HEK293 (cell line): ENCODE measurements at regions not wholly inside any gene's neighbourhood (a gene's known extent, or its start where the extent isn't known, plus 50 kb on each side); places are given as distances from the start of the nearest gene placed in this dataset.

Experiments
- CTCF ChIA-PET: fragments of 350-600 bp; formaldehyde crosslinking; extraction: SDS; loops from one replicate; lab custom pipeline; 2021; ENCODE audit warnings: antibody characterized with exemption; lab: Yijun Ruan, JAX
- POLR2A ChIA-PET: fragments of 300-600 bp; formaldehyde crosslinking; extraction: SDS; loops from one replicate; lab custom pipeline; 2020; ENCODE audit warnings: antibody characterized with exemption, inconsistent platforms; lab: Yijun Ruan, JAX
- H3K27ac ChIP-seq: fragments of 200-500 bp; sonication (Bioruptor generic); 2 replicates; pipeline ENCODE4 v1.5.1; 2014; ENCODE audit warnings: low read depth, low read length, control low read depth, inconsistent platforms; ENCODE audit errors: extremely low read depth
- H3K36me3 ChIP-seq, 2 experiments: fragments of 200-500 bp in 1 of 2; sonication (Bioruptor generic) in 1 of 2; 1 replicate in 1 of 2; 2 replicates in 1 of 2; pipeline ENCODE4 v1.5.1; 2014 to 2017; ENCODE audit warnings: inconsistent platforms in 2 of 2, low read length in 2 of 2; ENCODE audit not compliant: control insufficient read depth in 2 of 2, insufficient read depth in 1 of 2
- H3K4me1 ChIP-seq: fragments of 200-500 bp; sonication (Bioruptor generic); 2 replicates; pipeline ENCODE4 v1.5.1; 2014; ENCODE audit warnings: mild to moderate bottlenecking, low read length, inconsistent platforms; ENCODE audit not compliant: control insufficient read depth, insufficient read depth
- H3K4me3 ChIP-seq: 2 replicates; pipeline ENCODE4 v1.5.1; 2011; ENCODE audit warnings: low read depth, mild to moderate bottlenecking, control low read depth, low read length, moderate library complexity
- H3K9me3 ChIP-seq: fragments of 200-500 bp; sonication (Bioruptor generic); 2 replicates; pipeline ENCODE4 v1.5.1; 2014; ENCODE audit warnings: low read depth, low read length, inconsistent platforms; ENCODE audit not compliant: control insufficient read depth, insufficient read depth
- HOXA7 ChIP-seq: sonication (generic); formaldehyde crosslinking; IDR thresholded peaks from 2 replicates; pipeline ENCODE4 v1.8.1; 2022; ENCODE audit warnings: missing genetic modification reagents, borderline replicate concordance
- PRDM10 ChIP-seq: fragments of 450-650 bp; formaldehyde crosslinking; IDR thresholded peaks from 2 replicates; pipeline ENCODE4 v1.5.1; 2016; ENCODE audit warnings: missing biosample characterization, missing genetic modification characterization
- SCRT1 ChIP-seq: fragments of 450-650 bp; formaldehyde crosslinking; IDR thresholded peaks from 2 replicates; pipeline ENCODE4 v1.5.1; 2016; ENCODE audit warnings: missing biosample characterization, missing genetic modification characterization, borderline replicate concordance
- ZBTB8A ChIP-seq: fragments of 450-650 bp; formaldehyde crosslinking; IDR thresholded peaks from 2 replicates; pipeline ENCODE4 v1.5.1; 2016; ENCODE audit warnings: missing biosample characterization, missing genetic modification characterization
- ZNF138 ChIP-seq: fragments of 450-650 bp; formaldehyde crosslinking; IDR thresholded peaks from 2 replicates; pipeline ENCODE4 v1.5.1; 2016; ENCODE audit warnings: missing biosample characterization, missing genetic modification characterization, borderline replicate concordance
- ZNF155 ChIP-seq: fragments of 450-650 bp; formaldehyde crosslinking; IDR thresholded peaks from 2 replicates; pipeline ENCODE4 v1.5.1; 2016; ENCODE audit warnings: missing biosample characterization, missing genetic modification characterization
- ZNF184 ChIP-seq: fragments of 450-650 bp; IDR thresholded peaks from 2 replicates; pipeline ENCODE4 v1.5.1; 2018; ENCODE audit warnings: missing biosample characterization, mild to moderate bottlenecking, missing genetic modification characterization
- ZNF24 ChIP-seq: fragments of 450-650 bp; formaldehyde crosslinking; IDR thresholded peaks from 2 replicates; pipeline ENCODE4 v1.5.1; 2016; ENCODE audit warnings: missing biosample characterization, missing genetic modification characterization
- ZNF426 ChIP-seq: fragments of 450-650 bp; formaldehyde crosslinking; IDR thresholded peaks from 2 replicates; pipeline ENCODE4 v1.5.1; 2017; ENCODE audit warnings: missing biosample characterization, missing genetic modification characterization, mild to moderate bottlenecking, inconsistent platforms, moderate library complexity
- ZNF549 ChIP-seq: fragments of 450-650 bp; IDR thresholded peaks from 2 replicates; pipeline ENCODE4 v1.5.1; 2018; ENCODE audit warnings: missing biosample characterization, missing genetic modification characterization, mild to moderate bottlenecking, inconsistent platforms, moderate library complexity
- ZNF660 ChIP-seq: fragments of 450-650 bp; IDR thresholded peaks from 2 replicates; pipeline ENCODE4 v1.5.1; 2018; ENCODE audit warnings: missing biosample characterization, mild to moderate bottlenecking, missing genetic modification characterization
- ZNF692 ChIP-seq: fragments of 450-650 bp; formaldehyde crosslinking; IDR thresholded peaks from 2 replicates; pipeline ENCODE4 v1.5.1; 2016; ENCODE audit warnings: missing biosample characterization, missing genetic modification characterization
- ZNF701 ChIP-seq: fragments of 450-650 bp; formaldehyde crosslinking; IDR thresholded peaks from 2 replicates; pipeline ENCODE4 v1.5.1; 2016; ENCODE audit warnings: missing biosample characterization, missing genetic modification characterization
- ZNF777 ChIP-seq: fragments of 450-650 bp; formaldehyde crosslinking; IDR thresholded peaks from 2 replicates; pipeline ENCODE4 v1.5.1; 2017; ENCODE audit warnings: missing biosample characterization, missing genetic modification characterization, borderline replicate concordance
- TF ChIP-seq, protein P1 (sequence below): IDR thresholded peaks from 2 replicates; pipeline ENCODE4 v1.6.1; 2011; ENCODE audit warnings: mild to moderate bottlenecking, low read depth, low read length, borderline replicate concordance
- TF ChIP-seq, protein P2 (sequence below): fragments of 450-650 bp; formaldehyde crosslinking; IDR thresholded peaks from 2 replicates; pipeline ENCODE4 v1.5.1; 2016; ENCODE audit warnings: missing biosample characterization, missing genetic modification characterization, borderline replicate concordance

GRCh38 chr2:12620759-12621158, 96.0 kb upstream of the TRIB2 start:
- no peaks in the 10 kb centered on the region for H3K4me1 ChIP-seq
- ChIA-PET POLR2A (no interaction called here), CTCF (interaction anchor here (0.6 kb wide), 1 partner anchor 617 kb away, joined by 3 read pairs; no protein-coding TSS in a partner anchor)
- TF ChIP-seq ZNF692 (no peak), PRDM10 (tag by site-specific recombination) (no peak), SCRT1 (tag by site-specific recombination) (no peak), ZNF777 (tag by site-specific recombination) (no peak), HOXA7 (no peak)
- TF ChIP-seq, protein P1, sequence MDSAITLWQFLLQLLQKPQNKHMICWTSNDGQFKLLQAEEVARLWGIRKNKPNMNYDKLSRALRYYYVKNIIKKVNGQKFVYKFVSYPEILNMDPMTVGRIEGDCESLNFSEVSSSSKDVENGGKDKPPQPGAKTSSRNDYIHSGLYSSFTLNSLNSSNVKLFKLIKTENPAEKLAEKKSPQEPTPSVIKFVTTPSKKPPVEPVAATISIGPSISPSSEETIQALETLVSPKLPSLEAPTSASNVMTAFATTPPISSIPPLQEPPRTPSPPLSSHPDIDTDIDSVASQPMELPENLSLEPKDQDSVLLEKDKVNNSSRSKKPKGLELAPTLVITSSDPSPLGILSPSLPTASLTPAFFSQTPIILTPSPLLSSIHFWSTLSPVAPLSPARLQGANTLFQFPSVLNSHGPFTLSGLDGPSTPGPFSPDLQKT, result no peak
- no peak overlapping the region for H3K27ac ChIP-seq
- no peak overlapping the region for H3K4me3 ChIP-seq
- H3K9me3 ChIP-seq, result no peaks in the 10 kb centered on the region
- no peaks in the 10 kb centered on the region for H3K36me3 ChIP-seq

DNA sequence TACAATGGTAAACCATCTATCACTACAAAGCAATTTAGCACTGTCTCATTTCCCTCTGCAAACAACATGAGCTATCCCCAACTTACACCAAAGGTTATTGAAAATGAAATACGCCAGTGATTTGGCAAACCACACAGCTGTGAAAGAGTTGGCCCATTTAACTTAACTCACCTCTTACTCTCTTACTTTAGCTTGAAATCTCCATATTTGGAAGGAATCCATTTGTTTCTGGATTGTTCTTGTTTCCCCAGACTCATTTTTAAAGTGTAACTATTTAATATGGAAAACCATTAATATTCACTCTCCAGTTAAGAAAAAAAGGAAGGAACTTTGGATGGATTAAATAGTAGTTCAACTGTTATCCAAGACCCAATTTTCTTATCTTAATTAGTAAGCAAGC, 93.7 kb upstream of the TRIB2 start:
- no peaks in the 10 kb centered on the region for H3K9me3 ChIP-seq
- ChIA-PET POLR2A (no interaction called here), CTCF (interaction anchor here (0.7 to 1.0 kb wide), 2 partner anchors 22 to 288 kb away, joined by 3 to 7 read pairs; no protein-coding TSS in a partner anchor)
- no peaks in the 10 kb centered on the region for H3K36me3 ChIP-seq
- no peak overlapping the region for H3K4me3 ChIP-seq
- TF ChIP-seq, protein P2, sequence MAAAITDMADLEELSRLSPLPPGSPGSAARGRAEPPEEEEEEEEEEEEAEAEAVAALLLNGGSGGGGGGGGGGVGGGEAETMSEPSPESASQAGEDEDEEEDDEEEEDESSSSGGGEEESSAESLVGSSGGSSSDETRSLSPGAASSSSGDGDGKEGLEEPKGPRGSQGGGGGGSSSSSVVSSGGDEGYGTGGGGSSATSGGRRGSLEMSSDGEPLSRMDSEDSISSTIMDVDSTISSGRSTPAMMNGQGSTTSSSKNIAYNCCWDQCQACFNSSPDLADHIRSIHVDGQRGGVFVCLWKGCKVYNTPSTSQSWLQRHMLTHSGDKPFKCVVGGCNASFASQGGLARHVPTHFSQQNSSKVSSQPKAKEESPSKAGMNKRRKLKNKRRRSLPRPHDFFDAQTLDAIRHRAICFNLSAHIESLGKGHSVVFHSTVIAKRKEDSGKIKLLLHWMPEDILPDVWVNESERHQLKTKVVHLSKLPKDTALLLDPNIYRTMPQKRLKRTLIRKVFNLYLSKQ (tag by site-specific recombination), result no peak
- no peak for TF ChIP-seq ZNF138 (tag by site-specific recombination)
- TF ChIP-seq ZNF660, result no peak
- TF ChIP-seq ZNF184 (tag by site-specific recombination), result no peak
- no peak for TF ChIP-seq ZNF426 (tag by site-specific recombination)
- TF ChIP-seq ZNF24 (tag by site-specific recombination), result no peak
- TF ChIP-seq ZNF549 (tag by site-specific recombination), result no peak
- TF ChIP-seq ZNF701 (tag by site-specific recombination), result no peak
- no peak for TF ChIP-seq ZNF155
- no peak for TF ChIP-seq ZBTB8A (tag by site-specific recombination)
- no peak overlapping the region for H3K27ac ChIP-seq
- H3K4me1 ChIP-seq, result no peaks in the 10 kb centered on the region
